H9 (cell line): ENCODE measurements at regions not wholly inside any gene's neighbourhood (a gene's known extent, or its start where the extent isn't known, plus 50 kb on each side); places are given as distances from the start of the nearest gene placed in this dataset.

ENCODE experiments used
- DNase-seq: peaks from one replicate; pipeline ENCODE4 v3.0.0-alpha.2; 2017
- H2AFZ ChIP-seq: one replicate; pipeline ENCODE4 v1.6.1; 2013; ENCODE audit warnings: mild to moderate bottlenecking, low read length, control low read depth, moderate library complexity
- H2AK5ac ChIP-seq: 2 replicates; pipeline ENCODE4 v1.6.1; 2013; ENCODE audit warnings: low read length, control low read depth, mixed read lengths; ENCODE audit not compliant: insufficient read length
- H2BK120ac ChIP-seq: one replicate; pipeline ENCODE4 v1.6.1; 2013; ENCODE audit warnings: low read depth, mild to moderate bottlenecking, low read length, control low read depth, inconsistent platforms; ENCODE audit not compliant: poor library complexity, severe bottlenecking
- H2BK12ac ChIP-seq: 2 replicates; pipeline ENCODE4 v1.6.1; 2013; ENCODE audit warnings: low read length, control low read depth, mixed read lengths, low read depth; ENCODE audit not compliant: insufficient read length
- H2BK15ac ChIP-seq: 2 replicates; pipeline ENCODE4 v1.6.1; 2013; ENCODE audit warnings: low read depth, low read length, control low read depth
- H2BK20ac ChIP-seq: one replicate; pipeline ENCODE4 v1.6.1; 2013; ENCODE audit warnings: low read depth, mild to moderate bottlenecking, low read length, control low read depth, inconsistent platforms; ENCODE audit not compliant: poor library complexity, severe bottlenecking
- H2BK5ac ChIP-seq: 2 replicates; pipeline ENCODE4 v1.6.1; 2013; ENCODE audit warnings: low read length, control low read depth, mixed read lengths; ENCODE audit not compliant: insufficient read length
- H3K14ac ChIP-seq: 2 replicates; pipeline ENCODE4 v1.6.1; 2013; ENCODE audit warnings: low read length, control low read depth; ENCODE audit not compliant: insufficient read depth
- H3K18ac ChIP-seq: 2 replicates; pipeline ENCODE4 v1.6.1; 2013; ENCODE audit warnings: low read depth, mild to moderate bottlenecking, mixed read lengths, low read length, control low read depth; ENCODE audit not compliant: insufficient read length
- H3K23ac ChIP-seq: 2 replicates; pipeline ENCODE4 v1.6.1; 2013; ENCODE audit warnings: low read length, control low read depth, mixed read lengths, low read depth; ENCODE audit not compliant: insufficient read length
- H3K23me2 ChIP-seq: 2 replicates; pipeline ENCODE4 v1.6.1; 2013; ENCODE audit warnings: low read depth, mild to moderate bottlenecking, mixed read lengths, low read length, control low read depth; ENCODE audit not compliant: insufficient read length, poor library complexity, severe bottlenecking
- H3K27ac ChIP-seq: 2 replicates; pipeline ENCODE4 v1.5.1; 2013; ENCODE audit warnings: low read length, control low read depth, mixed read lengths, low read depth; ENCODE audit not compliant: insufficient read length
- H3K27me3 ChIP-seq: 2 replicates; pipeline ENCODE4 v1.6.1; 2013; ENCODE audit warnings: low read length, control low read depth, inconsistent platforms; ENCODE audit not compliant: insufficient read depth
- H3K4ac ChIP-seq: 2 replicates; pipeline ENCODE4 v1.6.1; 2013; ENCODE audit warnings: low read depth, mild to moderate bottlenecking, control low read depth, inconsistent platforms, low read length, moderate library complexity
- H3K4me1 ChIP-seq: 2 replicates; pipeline ENCODE4 v1.6.1; 2013; ENCODE audit warnings: low read length, control low read depth, inconsistent platforms; ENCODE audit not compliant: insufficient read depth
- H3K4me2 ChIP-seq: 2 replicates; pipeline ENCODE4 v1.6.1; 2013; ENCODE audit warnings: low read length, control low read depth, mixed read lengths; ENCODE audit not compliant: insufficient read length, insufficient read depth
- H3K56ac ChIP-seq: 2 replicates; pipeline ENCODE4 v1.6.1; 2013; ENCODE audit warnings: low read depth, mild to moderate bottlenecking, mixed read lengths, low read length, control low read depth; ENCODE audit not compliant: insufficient read length
- H3K79me1 ChIP-seq: 2 replicates; pipeline ENCODE4 v1.6.1; 2013; ENCODE audit warnings: low read depth, mild to moderate bottlenecking, moderate library complexity, low read length, control low read depth, inconsistent platforms; ENCODE audit not compliant: insufficient read depth, poor library complexity, severe bottlenecking
- H3K79me2 ChIP-seq: 2 replicates; pipeline ENCODE4 v1.6.1; 2013; ENCODE audit warnings: low read length, control low read depth, inconsistent platforms; ENCODE audit not compliant: insufficient read depth
- H3K9ac ChIP-seq: 2 replicates; pipeline ENCODE4 v1.6.1; 2013; ENCODE audit warnings: low read length, control low read depth, mixed read lengths; ENCODE audit not compliant: insufficient read length; ENCODE audit errors: extremely low read depth
- H3K9me3 ChIP-seq: one replicate; pipeline ENCODE4 v1.6.1; 2013; ENCODE audit warnings: low read depth, low read length, inconsistent platforms; ENCODE audit not compliant: control insufficient read depth
- H3T11ph ChIP-seq: one replicate; pipeline ENCODE4 v1.6.1; 2013; ENCODE audit warnings: mild to moderate bottlenecking, low read length, control low read depth, inconsistent platforms
- H4K20me1 ChIP-seq: one replicate; pipeline ENCODE4 v1.6.1; 2013; ENCODE audit not compliant: control insufficient read depth, insufficient read length, insufficient read depth
- H4K5ac ChIP-seq: 2 replicates; pipeline ENCODE4 v1.6.1; 2013; ENCODE audit warnings: low read depth, mild to moderate bottlenecking, mixed read lengths, low read length, control low read depth; ENCODE audit not compliant: insufficient read length
- H4K8ac ChIP-seq: replicated peaks from 2 replicates; pipeline ENCODE4 v1.6.1; 2013; ENCODE audit warnings: low read length, control low read depth, mixed read lengths, low read depth; ENCODE audit not compliant: insufficient read length
- H4K91ac ChIP-seq: 2 replicates; pipeline ENCODE4 v1.6.1; 2013; ENCODE audit warnings: low read depth, mild to moderate bottlenecking, moderate library complexity, mixed read lengths, low read length, control low read depth; ENCODE audit not compliant: insufficient read length
- H3K27ac Mint-ChIP-seq, 3 experiments: 2 replicates in 2 of 3; 3 replicates in 1 of 3; pipeline ENCODE4 v1.8.0; 2020 to 2021; ENCODE audit warnings: mixed read lengths in 3 of 3, mild to moderate bottlenecking in 1 of 3, moderate library complexity in 1 of 3
- H3K27me3 Mint-ChIP-seq: 2 replicates; pipeline ENCODE4 v1.8.0; 2021; ENCODE audit warnings: low read depth, mild to moderate bottlenecking, moderate library complexity, mixed read lengths
- H3K36me3 Mint-ChIP-seq, 3 experiments: 2 replicates in 2 of 3; 3 replicates in 1 of 3; pipeline ENCODE4 v1.8.0; 2020 to 2021; ENCODE audit warnings: low read depth in 3 of 3, mixed read lengths in 3 of 3; ENCODE audit not compliant: insufficient read depth in 1 of 3
- H3K4me1 Mint-ChIP-seq, 2 experiments: 2 replicates each; pipeline ENCODE4 v1.8.0; 2020; ENCODE audit warnings: mixed read lengths in 2 of 2
- H3K4me3 Mint-ChIP-seq, 2 experiments: 2 replicates in 1 of 2; 3 replicates in 1 of 2; pipeline ENCODE4 v1.8.0; 2020 to 2021; ENCODE audit warnings: mild to moderate bottlenecking in 2 of 2, mixed read lengths in 2 of 2, moderate library complexity in 1 of 2
- H3K9me3 Mint-ChIP-seq, 2 experiments: 2 replicates in 1 of 2; 3 replicates in 1 of 2; pipeline ENCODE4 v1.8.0; 2020; ENCODE audit warnings: mild to moderate bottlenecking in 2 of 2, mixed read lengths in 2 of 2, moderate library complexity in 1 of 2
- WGBS: extraction: QIAGEN DNeasy Blood & Tissue Kit; methylation state at CpG from one replicate; pipeline ENCODE4 v1.1.7; 2013; ENCODE audit warnings: missing lambda C conversion rate, low lambda C conversion rate, mixed read lengths; ENCODE audit not compliant: insufficient read length; ENCODE audit errors: extremely low coverage; 5-methylcytosine and 5-hydroxymethylcytosine counted together
- TF ChIP-seq, protein P1 (sequence below): fragments of 200-600 bp; sonication (generic); conservative IDR thresholded peaks from 3 replicates; pipeline ENCODE4 v1.8.0; 2021; ENCODE audit warnings: antibody characterized with exemption, mild to moderate bottlenecking

DNA sequence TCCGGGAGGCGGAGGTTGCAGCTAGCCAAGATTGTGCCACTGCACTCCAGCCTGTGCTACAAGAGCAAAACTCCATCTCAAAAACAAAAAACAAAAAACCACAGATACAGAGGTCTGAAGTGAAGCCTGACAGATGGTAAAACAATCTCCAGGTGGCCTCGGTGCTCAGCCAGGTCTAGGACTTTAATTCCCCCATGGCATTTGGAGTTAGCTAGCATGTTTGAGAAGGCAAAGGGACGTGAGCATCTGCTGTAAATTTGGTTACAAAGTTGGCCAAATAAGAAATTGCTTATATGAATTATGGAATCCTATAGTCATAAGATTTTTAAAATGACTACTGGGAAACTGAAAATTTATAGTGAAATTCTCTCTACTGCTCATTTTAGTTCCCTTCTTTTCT lies 98.3 kb upstream of the FMN2 start:
- Histone ChIP-seq H3T11ph (no peak overlapping the region), H3K27ac (no peak overlapping the region), H3K18ac (no peak overlapping the region), H3K4ac (no peak overlapping the region), H3K23ac (no peak overlapping the region), H4K20me1 (no peaks in the 10 kb centered on the region), H4K5ac (no peak overlapping the region), H3K9ac (no peak overlapping the region), H3K79me1 (no peaks in the 10 kb centered on the region), H2BK5ac (no peak overlapping the region), H3K9me3 (no peaks in the 10 kb centered on the region), H2BK120ac (no peak overlapping the region), H2BK20ac (no peak overlapping the region), H4K8ac (no peak overlapping the region), H3K56ac (no peak overlapping the region), H3K14ac (no peak overlapping the region), H2AFZ (no peak overlapping the region), H2AK5ac (no peak overlapping the region), H3K79me2 (no peaks in the 10 kb centered on the region), H4K91ac (no peak overlapping the region), H3K4me1 (no peaks in the 10 kb centered on the region), H3K23me2 (no peaks in the 10 kb centered on the region), H2BK15ac (no peak overlapping the region), H3K27me3 (no peaks in the 10 kb centered on the region), H3K4me2 (no peak overlapping the region), H2BK12ac (no peak overlapping the region)
- Mint-ChIP-seq H3K27me3 (peaks cover 16% of the 10 kb centered on the region), H3K9me3 (peaks cover 0 to 5% of the 10 kb centered on the region in 2 experiments; a peak in 2 of 5 replicates), H3K4me3 (no peak overlapping the region), H3K4me1 (peaks cover 0 to 3% of the 10 kb centered on the region in 2 experiments; a peak in 1 of 4 replicates), H3K27ac (no peak overlapping the region), H3K36me3 (no peaks in the 10 kb centered on the region; a peak in 2 of 7 replicates)
- WGBS: no CpG with 5 or more reads among the region's 4 CpGs
- TF ChIP-seq, protein P1, sequence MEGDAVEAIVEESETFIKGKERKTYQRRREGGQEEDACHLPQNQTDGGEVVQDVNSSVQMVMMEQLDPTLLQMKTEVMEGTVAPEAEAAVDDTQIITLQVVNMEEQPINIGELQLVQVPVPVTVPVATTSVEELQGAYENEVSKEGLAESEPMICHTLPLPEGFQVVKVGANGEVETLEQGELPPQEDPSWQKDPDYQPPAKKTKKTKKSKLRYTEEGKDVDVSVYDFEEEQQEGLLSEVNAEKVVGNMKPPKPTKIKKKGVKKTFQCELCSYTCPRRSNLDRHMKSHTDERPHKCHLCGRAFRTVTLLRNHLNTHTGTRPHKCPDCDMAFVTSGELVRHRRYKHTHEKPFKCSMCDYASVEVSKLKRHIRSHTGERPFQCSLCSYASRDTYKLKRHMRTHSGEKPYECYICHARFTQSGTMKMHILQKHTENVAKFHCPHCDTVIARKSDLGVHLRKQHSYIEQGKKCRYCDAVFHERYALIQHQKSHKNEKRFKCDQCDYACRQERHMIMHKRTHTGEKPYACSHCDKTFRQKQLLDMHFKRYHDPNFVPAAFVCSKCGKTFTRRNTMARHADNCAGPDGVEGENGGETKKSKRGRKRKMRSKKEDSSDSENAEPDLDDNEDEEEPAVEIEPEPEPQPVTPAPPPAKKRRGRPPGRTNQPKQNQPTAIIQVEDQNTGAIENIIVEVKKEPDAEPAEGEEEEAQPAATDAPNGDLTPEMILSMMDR: no peak
- no peak for DNase-seq
